Activated naive CD4-positive, alpha-beta T cell treated with anti-CD3 and anti-CD28 coated beads for 36 hours (primary cell): ENCODE measurements at regions not wholly inside any gene's neighbourhood (a gene's known extent, or its start where the extent isn't known, plus 50 kb on each side); places are given as distances from the start of the nearest gene placed in this dataset.

Source experiments
- CTCF ChIA-PET: fragments of 350-600 bp; sonication (Branson Sonifier 250); formaldehyde crosslinking; loops from one replicate; lab custom pipeline; 2021; ENCODE audit warnings: antibody characterized with exemption; lab: Charles Lee
- DNase-seq: peaks from one replicate; pipeline ENCODE4 v3.0.0-alpha.2; 2020
- H3K27ac Mint-ChIP-seq: one replicate; pipeline ENCODE4 v1.8.0; 2021; ENCODE audit warnings: mild to moderate bottlenecking, mixed read lengths
- H3K27me3 Mint-ChIP-seq: one replicate; pipeline ENCODE4 v1.8.0; 2021; ENCODE audit warnings: low read depth, mixed read lengths
- H3K36me3 Mint-ChIP-seq: one replicate; pipeline ENCODE4 v1.8.0; 2021; ENCODE audit warnings: low read depth, mixed read lengths
- H3K4me1 Mint-ChIP-seq: one replicate; pipeline ENCODE4 v1.8.0; 2021; ENCODE audit warnings: low read depth, mixed read lengths
- H3K4me3 Mint-ChIP-seq: one replicate; pipeline ENCODE4 v1.8.0; 2021; ENCODE audit warnings: mild to moderate bottlenecking, moderate library complexity, mixed read lengths
- H3K9me3 Mint-ChIP-seq: one replicate; pipeline ENCODE4 v1.8.0; 2021; ENCODE audit warnings: mixed read lengths
- intact Hi-C: fragments of 100-400 bp; cut with micrococcal nuclease; formaldehyde crosslinking; loops from one replicate; pipeline ENCODE4 v1.15.1; 2023

- Mint-ChIP-seq H3K36me3 (no peaks in the 10 kb centered on the region), H3K4me1 (peaks cover 4% of the 10 kb centered on the region), H3K27ac (no peak overlapping the region), H3K9me3 (no peaks in the 10 kb centered on the region), H3K4me3 (no peak overlapping the region), H3K27me3 (peaks cover 8% of the 10 kb centered on the region)
- CTCF ChIA-PET = interaction anchor here (1.2 to 1.7 kb wide), 3 partner anchors 11 to 203 kb away, joined by 3 to 7 read pairs (median 4); no protein-coding TSS in a partner anchor
- DNase-seq = no peak
- intact Hi-C loops = no loop called here
Observed at GRCh38 chr2:63658176-63658968, 69.6 kb downstream of the MDH1 start.

- H3K4me1 Mint-ChIP-seq = peaks cover 5% of the 10 kb centered on the region
- H3K4me3 Mint-ChIP-seq = no peak overlapping the region
- DNase-seq = no peak
- H3K27me3 Mint-ChIP-seq = peaks cover 13% of the 10 kb centered on the region
- CTCF ChIA-PET = interaction anchor here (1.5 kb wide), 1 partner anchor 15 kb away, joined by 3 read pairs; no protein-coding TSS in a partner anchor
- H3K27ac Mint-ChIP-seq = no peak overlapping the region
- H3K9me3 Mint-ChIP-seq = no peaks in the 10 kb centered on the region
- intact Hi-C loops = no loop called here
- H3K36me3 Mint-ChIP-seq = no peaks in the 10 kb centered on the region
Observed at GRCh38 chr2:63660060-63660459, 71.3 kb downstream of the MDH1 start.

DNA sequence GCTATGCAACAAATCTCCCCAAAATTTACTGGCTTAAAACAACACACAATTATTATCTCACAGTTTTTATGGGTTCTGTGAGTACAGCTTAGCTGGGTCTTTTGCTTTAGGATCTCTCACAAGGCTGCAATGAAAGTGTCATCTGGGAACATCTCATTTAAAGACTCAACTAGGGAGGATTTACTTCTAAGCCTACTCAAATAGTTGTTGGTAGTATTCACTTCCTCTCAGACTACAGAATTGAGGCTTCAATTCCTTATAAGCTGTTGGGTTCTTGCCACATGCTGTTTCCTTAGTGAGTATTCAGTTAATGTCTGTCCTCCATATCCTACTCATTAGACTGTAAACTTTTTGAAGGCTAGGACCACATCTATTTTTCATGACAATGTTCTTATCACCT lies 72.3 kb downstream of the MDH1 start:
- Mint-ChIP-seq H3K27ac (no peak overlapping the region), H3K27me3 (peaks cover 13% of the 10 kb centered on the region), H3K9me3 (no peaks in the 10 kb centered on the region), H3K4me1 (peaks cover 4% of the 10 kb centered on the region), H3K4me3 (no peak overlapping the region), H3K36me3 (no peaks in the 10 kb centered on the region)
- intact Hi-C loops = no loop called here
- DNase-seq = no peak
- CTCF ChIA-PET = interaction anchor here (1.1 kb wide), 1 partner anchor 9 kb away, joined by 3 read pairs; no protein-coding TSS in a partner anchor

DNA sequence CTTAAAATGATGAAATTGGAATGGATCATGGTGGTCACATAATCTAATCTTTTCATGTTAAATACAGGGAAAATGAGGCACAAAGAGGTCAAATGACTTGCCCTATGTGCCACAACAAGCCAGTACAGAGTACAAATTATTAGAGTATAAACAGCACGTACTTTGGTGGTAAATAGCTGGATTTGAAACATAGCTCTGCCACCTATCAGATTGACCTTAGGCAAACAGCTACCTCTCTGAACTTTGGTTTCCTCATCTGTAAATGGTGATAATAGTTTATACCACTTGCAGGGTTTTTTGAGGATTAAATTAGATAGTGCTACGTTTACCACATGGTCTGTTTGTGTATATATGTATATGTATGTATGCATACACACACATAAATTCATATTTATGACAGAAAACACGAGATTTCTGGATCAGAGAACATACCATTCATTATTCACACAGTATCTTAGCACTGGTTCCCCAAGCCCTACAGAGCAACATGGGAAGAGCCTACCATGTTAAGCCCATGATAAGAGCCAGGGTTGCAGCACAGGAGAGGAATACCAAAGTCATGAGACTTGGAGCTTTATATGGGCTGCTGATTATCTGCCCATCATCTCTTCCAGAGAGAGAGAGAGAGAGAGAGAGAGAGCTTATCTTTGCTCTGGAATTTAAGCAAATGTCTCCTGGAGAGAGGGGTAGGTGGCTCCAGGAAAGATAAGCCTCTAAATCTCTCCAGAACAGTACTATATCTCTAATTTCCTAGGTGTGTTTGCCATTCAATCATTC lies 73.5 kb downstream of the MDH1 start:
- no peak overlapping the region for H3K4me3 Mint-ChIP-seq
- no peaks in the 10 kb centered on the region for H3K9me3 Mint-ChIP-seq
- H3K36me3 Mint-ChIP-seq = no peaks in the 10 kb centered on the region
- no peak for DNase-seq
- peaks cover 4% of the 10 kb centered on the region for H3K4me1 Mint-ChIP-seq
- intact Hi-C loops = no loop called here
- H3K27ac Mint-ChIP-seq = no peak overlapping the region
- H3K27me3 Mint-ChIP-seq = peaks cover 13% of the 10 kb centered on the region
- CTCF ChIA-PET = interaction anchor here (1.1 kb wide), 1 partner anchor 8 kb away, joined by 3 read pairs; no protein-coding TSS in a partner anchor

DNA sequence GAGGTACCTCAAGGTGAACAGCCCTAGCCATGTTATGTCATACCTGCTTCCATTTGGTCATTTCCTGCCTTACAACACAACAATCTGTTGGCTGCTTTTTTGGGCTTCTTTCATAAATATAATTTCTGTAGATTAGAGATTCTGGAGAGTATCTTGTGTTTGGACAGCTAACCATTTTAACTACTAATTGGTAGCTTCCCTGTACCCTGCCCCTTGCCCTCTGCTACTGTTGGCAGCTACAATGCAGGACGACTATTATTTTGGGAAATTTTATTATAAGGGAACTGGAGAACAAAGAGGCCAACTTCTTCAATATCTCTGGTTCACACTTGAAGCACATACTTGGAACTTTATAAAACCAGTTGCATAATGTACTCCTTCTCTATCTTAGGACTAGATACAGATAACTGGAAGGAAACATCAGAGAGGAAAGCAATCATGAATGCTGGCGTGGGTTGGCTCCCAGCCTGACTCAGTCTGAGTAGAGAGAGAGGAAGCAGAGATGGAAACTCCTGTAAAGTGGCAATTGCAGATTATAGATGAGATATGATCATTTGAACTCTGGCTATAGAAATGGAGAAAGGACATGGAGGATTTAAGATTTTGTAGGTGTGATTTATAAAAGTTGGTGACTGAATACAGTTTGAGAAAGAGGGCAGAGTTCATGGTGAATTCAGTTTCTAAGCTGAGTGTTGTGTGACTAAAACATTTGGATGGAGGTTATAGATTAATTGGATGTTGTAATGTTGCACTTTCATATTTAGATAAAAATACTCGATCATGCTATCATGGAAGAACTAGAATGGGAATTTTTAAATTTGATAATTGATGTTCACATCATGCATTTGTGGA lies 74.5 kb downstream of the MDH1 start:
- Mint-ChIP-seq H3K27ac (no peak overlapping the region), H3K4me1 (peaks cover 4% of the 10 kb centered on the region), H3K9me3 (no peaks in the 10 kb centered on the region), H3K36me3 (no peaks in the 10 kb centered on the region), H3K27me3 (peaks cover 13% of the 10 kb centered on the region), H3K4me3 (no peak overlapping the region)
- CTCF ChIA-PET = no interaction called here
- intact Hi-C loops = no loop called here
- DNase-seq = no peak

DNA sequence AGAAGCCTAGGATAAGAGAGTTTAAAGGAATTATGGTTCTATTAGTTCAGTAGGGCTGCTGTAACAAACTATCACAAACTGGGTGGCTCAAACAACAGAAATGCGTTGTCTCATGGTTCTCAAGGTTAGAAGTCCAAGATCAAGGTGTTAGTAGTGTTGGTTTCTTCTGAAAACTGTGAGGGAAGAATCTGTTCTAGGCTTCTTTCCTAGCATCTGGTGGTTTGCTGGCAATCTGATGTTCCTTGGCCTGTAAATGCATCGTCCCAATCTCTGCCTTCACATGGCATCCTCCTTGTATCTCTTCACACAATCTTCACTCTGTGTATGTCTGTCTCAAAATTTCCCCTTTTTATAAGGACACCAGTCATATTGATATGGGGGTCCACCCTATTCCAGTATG lies 76.3 kb downstream of the MDH1 start:
- CTCF ChIA-PET = no interaction called here
- H3K4me3 Mint-ChIP-seq = no peak overlapping the region
- H3K27me3 Mint-ChIP-seq = peaks cover 18% of the 10 kb centered on the region
- peaks cover 4% of the 10 kb centered on the region for H3K4me1 Mint-ChIP-seq
- no peak overlapping the region for H3K27ac Mint-ChIP-seq
- intact Hi-C loops = no loop called here
- DNase-seq = no peak
- H3K36me3 Mint-ChIP-seq = no peaks in the 10 kb centered on the region
- no peaks in the 10 kb centered on the region for H3K9me3 Mint-ChIP-seq

DNA sequence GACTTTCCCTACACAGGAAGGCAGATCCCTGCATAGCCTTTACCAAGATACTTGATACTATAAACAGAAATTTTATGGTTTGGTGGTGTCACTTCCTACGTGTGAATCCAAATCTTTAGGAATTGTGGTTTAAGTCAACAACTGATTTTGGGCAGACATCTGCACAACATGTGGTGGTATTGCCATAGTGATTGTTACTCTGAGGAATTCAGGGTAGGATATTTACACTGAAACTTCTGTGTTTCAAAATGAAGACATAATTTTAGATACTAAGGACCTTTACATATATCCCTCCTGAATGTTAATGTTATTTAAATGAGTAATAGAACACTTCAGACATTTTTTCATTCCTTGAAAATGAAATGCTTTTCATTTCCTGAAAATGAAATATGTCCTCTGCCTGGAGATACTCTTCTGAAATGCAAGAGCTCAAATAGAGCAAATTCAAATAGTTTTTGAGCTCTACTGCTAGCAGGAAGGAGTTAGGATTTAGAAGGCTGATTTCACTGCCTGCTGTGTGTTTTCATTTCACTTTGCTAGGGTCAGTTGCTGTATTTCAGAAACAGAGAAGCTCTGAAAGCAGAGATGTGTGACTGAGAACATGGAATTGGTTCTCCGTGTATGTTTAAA lies 77.2 kb downstream of the MDH1 start:
- Mint-ChIP-seq H3K27me3 (peaks cover 18% of the 10 kb centered on the region), H3K27ac (no peak overlapping the region), H3K9me3 (no peaks in the 10 kb centered on the region), H3K4me3 (no peak overlapping the region), H3K36me3 (no peaks in the 10 kb centered on the region), H3K4me1 (peaks cover 4% of the 10 kb centered on the region)
- CTCF ChIA-PET = no interaction called here
- intact Hi-C loops = no loop called here
- DNase-seq = no peak

- intact Hi-C loops = no loop called here
- H3K27ac Mint-ChIP-seq = no peak overlapping the region
- H3K9me3 Mint-ChIP-seq = no peaks in the 10 kb centered on the region
- H3K4me1 Mint-ChIP-seq = peaks cover 4% of the 10 kb centered on the region
- H3K27me3 Mint-ChIP-seq = peaks cover 15% of the 10 kb centered on the region
- no peaks in the 10 kb centered on the region for H3K36me3 Mint-ChIP-seq
- DNase-seq = no peak
- H3K4me3 Mint-ChIP-seq = no peak overlapping the region
- CTCF ChIA-PET = no interaction called here
Observed at GRCh38 chr2:63667132-63667700, 78.5 kb downstream of the MDH1 start.

DNA sequence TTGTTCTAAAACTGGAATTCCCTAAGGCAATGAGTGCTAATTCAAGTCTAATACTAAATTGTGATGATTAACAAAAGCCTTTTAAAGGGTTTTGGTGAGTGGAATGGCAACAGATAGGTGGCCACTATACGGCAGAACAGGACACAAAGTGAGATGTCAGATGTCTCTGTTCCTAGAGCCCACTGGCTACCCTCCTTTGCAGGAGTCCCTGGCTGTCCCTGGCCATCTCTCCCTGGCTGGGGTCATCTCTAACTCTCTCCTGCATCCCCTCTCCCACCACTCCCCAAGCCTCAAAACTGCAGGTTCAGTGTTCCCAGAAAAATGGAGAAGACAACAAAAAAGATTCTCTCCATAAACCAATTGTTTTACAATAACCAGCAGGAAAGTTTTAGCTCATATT lies 79.2 kb downstream of the MDH1 start:
- Mint-ChIP-seq H3K4me3 (no peak overlapping the region), H3K4me1 (peaks cover 4% of the 10 kb centered on the region), H3K27ac (no peak overlapping the region), H3K27me3 (peaks cover 11% of the 10 kb centered on the region), H3K9me3 (no peaks in the 10 kb centered on the region), H3K36me3 (no peaks in the 10 kb centered on the region)
- intact Hi-C loops = no loop called here
- DNase-seq = no peak
- CTCF ChIA-PET = interaction anchor here (0.5 kb wide), 1 partner anchor 23 kb away, joined by 3 read pairs; no protein-coding TSS in a partner anchor

DNA sequence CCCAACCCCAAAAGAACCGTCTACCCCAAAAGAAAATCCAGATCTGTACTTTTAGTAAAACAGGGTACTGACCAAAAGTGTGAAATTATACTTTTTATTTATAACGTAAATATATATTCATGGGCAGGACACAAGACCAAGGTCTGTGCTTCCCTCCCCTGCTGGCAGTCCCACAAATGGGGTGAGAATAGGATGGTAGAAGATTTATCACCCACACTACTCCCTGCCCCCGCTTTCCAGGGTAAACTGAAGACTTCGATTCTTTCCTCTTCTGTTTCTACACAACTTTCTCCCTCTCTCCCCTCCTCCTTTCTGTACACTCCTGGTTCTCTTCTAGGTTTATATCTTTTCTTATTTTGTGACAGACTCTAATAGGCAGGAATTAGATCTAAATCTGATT lies 79.7 kb downstream of the MDH1 start:
- Mint-ChIP-seq H3K4me1 (peaks cover under 1% of the 10 kb centered on the region), H3K9me3 (no peaks in the 10 kb centered on the region), H3K27ac (no peak overlapping the region), H3K27me3 (peaks cover 11% of the 10 kb centered on the region), H3K36me3 (no peaks in the 10 kb centered on the region), H3K4me3 (no peak overlapping the region)
- no peak for DNase-seq
- intact Hi-C loops = no loop called here
- CTCF ChIA-PET = interaction anchor here (0.5 kb wide), 1 partner anchor 23 kb away, joined by 3 read pairs; no protein-coding TSS in a partner anchor

- Mint-ChIP-seq H3K4me3 (no peak overlapping the region), H3K36me3 (no peaks in the 10 kb centered on the region), H3K9me3 (no peaks in the 10 kb centered on the region), H3K4me1 (no peaks in the 10 kb centered on the region), H3K27ac (no peak overlapping the region), H3K27me3 (peaks cover 10% of the 10 kb centered on the region)
- intact Hi-C loops = no loop called here
- CTCF ChIA-PET = interaction anchor here (1.0 to 1.2 kb wide), 2 partner anchors 8 to 11 kb away, joined by 3 to 4 read pairs; no protein-coding TSS in a partner anchor
- DNase-seq = no peak
Observed at GRCh38 chr2:63669596-63669995, 80.8 kb downstream of the MDH1 start.
